Activated B cell treated with CpG ODN at 0.5 μM for 24 hours (primary cell): ENCODE measurements at regions not wholly inside any gene's neighbourhood (a gene's known extent, or its start where the extent isn't known, plus 50 kb on each side); places are given as distances from the start of the nearest gene placed in this dataset.
"Not testable (repeated sequence)": the region's sequence is repeated elsewhere in the genome, so short reads cannot be mapped to it uniquely, and the experiment has no call there.

Experiments used
- ATAC-seq: fragments of 200-7000 bp; cut with Tn5 transposase; one replicate; pipeline ENCODE4 v1.10.0; 2021; ENCODE audit warnings: low read depth, mild to moderate bottlenecking, moderate library complexity
- CTCF ChIA-PET: fragments of 350-600 bp; sonication (Branson Sonifier 250); formaldehyde crosslinking; loops from one replicate; lab custom pipeline; 2021; ENCODE audit warnings: antibody characterized with exemption; lab: Charles Lee
- POLR2A ChIA-PET: fragments of 350-600 bp; sonication (Branson Sonifier 250); formaldehyde crosslinking; loops from one replicate; lab custom pipeline; 2021; ENCODE audit warnings: antibody characterized with exemption; lab: Charles Lee
- DNase-seq: peaks from one replicate; pipeline ENCODE4 v3.0.0; 2022
- H3K27ac Mint-ChIP-seq: one replicate; pipeline ENCODE4 v1.8.0; 2020; ENCODE audit warnings: mixed read lengths
- H3K27me3 Mint-ChIP-seq: one replicate; pipeline ENCODE4 v1.8.0; 2021; ENCODE audit warnings: mixed read lengths
- H3K36me3 Mint-ChIP-seq: one replicate; pipeline ENCODE4 v1.8.0; 2021; ENCODE audit warnings: low read depth, mixed read lengths
- H3K4me1 Mint-ChIP-seq: one replicate; pipeline ENCODE4 v1.8.0; 2021; ENCODE audit warnings: mixed read lengths
- H3K4me3 Mint-ChIP-seq: one replicate; pipeline ENCODE4 v1.8.0; 2020; ENCODE audit warnings: mild to moderate bottlenecking, mixed read lengths
- H3K9me3 Mint-ChIP-seq: one replicate; pipeline ENCODE4 v1.8.0; 2020; ENCODE audit warnings: mixed read lengths
- intact Hi-C: fragments of 100-400 bp; cut with micrococcal nuclease; formaldehyde crosslinking; loops from one replicate; pipeline ENCODE4 v1.15.1; 2024
- TF ChIP-seq, protein P1 (sequence below): fragments of 200-600 bp; IDR thresholded peaks from one replicate; pipeline ENCODE4 v1.8.0; 2022; ENCODE audit warnings: antibody characterized with exemption, mild to moderate bottlenecking

DNA sequence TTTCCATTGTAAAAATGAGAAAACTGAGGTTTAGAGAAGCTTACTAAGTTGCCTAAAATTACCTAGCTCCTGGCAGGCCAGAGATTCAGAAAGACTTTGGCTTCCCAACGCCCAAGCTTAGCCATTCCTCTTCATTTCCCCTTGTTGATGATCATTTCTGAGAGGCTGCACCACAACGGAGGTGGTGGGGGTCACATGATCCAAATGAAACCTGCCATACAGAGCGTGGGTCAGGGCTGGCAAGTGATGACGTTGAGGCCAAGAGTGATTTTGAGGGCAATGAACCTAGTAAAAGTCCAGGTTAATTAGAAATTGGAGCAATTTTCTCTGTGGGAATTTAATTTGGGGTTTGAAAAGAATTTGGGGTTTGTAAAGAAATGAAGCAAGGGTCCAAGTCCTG, 109.9 kb downstream of the TMEM182 start:
- intact Hi-C loops, result no loop called here
- DNase-seq, result no peak
- Mint-ChIP-seq H3K4me3 (no peak overlapping the region), H3K4me1 (no peaks in the 10 kb centered on the region), H3K27me3 (no peaks in the 10 kb centered on the region), H3K36me3 (no peaks in the 10 kb centered on the region), H3K27ac (no peak overlapping the region), H3K9me3 (no peaks in the 10 kb centered on the region)
- CTCF ChIA-PET, result interaction anchor here (1.4 kb wide), 1 partner anchor 31 kb away, joined by 4 read pairs; no protein-coding TSS in a partner anchor
- POLR2A ChIA-PET, result no interaction called here
- ATAC-seq, result no peak
- TF ChIP-seq, protein P1, sequence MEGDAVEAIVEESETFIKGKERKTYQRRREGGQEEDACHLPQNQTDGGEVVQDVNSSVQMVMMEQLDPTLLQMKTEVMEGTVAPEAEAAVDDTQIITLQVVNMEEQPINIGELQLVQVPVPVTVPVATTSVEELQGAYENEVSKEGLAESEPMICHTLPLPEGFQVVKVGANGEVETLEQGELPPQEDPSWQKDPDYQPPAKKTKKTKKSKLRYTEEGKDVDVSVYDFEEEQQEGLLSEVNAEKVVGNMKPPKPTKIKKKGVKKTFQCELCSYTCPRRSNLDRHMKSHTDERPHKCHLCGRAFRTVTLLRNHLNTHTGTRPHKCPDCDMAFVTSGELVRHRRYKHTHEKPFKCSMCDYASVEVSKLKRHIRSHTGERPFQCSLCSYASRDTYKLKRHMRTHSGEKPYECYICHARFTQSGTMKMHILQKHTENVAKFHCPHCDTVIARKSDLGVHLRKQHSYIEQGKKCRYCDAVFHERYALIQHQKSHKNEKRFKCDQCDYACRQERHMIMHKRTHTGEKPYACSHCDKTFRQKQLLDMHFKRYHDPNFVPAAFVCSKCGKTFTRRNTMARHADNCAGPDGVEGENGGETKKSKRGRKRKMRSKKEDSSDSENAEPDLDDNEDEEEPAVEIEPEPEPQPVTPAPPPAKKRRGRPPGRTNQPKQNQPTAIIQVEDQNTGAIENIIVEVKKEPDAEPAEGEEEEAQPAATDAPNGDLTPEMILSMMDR, result no peak

DNA sequence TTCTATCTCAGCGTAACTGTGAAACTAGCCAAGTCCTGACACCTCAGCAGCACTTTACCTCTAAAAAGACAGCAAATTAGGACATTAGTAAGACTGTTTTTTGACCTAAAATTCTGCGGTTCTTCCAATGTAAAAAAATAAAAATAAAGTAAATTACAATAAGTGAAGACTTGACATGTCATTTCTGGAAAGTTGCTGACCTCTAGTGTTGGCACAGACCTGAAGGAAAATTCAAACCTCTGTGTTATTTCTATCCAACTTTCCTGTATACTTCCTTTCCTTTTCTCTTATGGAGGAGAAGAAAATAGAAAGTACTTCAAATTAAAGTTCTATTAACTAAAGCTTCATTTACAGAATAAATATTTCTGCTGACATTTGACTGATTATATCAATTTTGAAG, 110.6 kb downstream of the TMEM182 start:
- TF ChIP-seq, protein P1, result no peak
- intact Hi-C loops, result no loop called here
- ATAC-seq (no peak), DNase-seq (no peak)
- Mint-ChIP-seq H3K27ac (no peak overlapping the region), H3K36me3 (no peaks in the 10 kb centered on the region), H3K9me3 (peaks cover 2% of the 10 kb centered on the region), H3K27me3 (no peaks in the 10 kb centered on the region), H3K4me3 (no peak overlapping the region), H3K4me1 (no peaks in the 10 kb centered on the region)
- ChIA-PET CTCF (interaction anchor here (1.4 kb wide), 1 partner anchor 31 kb away, joined by 4 read pairs; no protein-coding TSS in a partner anchor), POLR2A (no interaction called here)

DNA sequence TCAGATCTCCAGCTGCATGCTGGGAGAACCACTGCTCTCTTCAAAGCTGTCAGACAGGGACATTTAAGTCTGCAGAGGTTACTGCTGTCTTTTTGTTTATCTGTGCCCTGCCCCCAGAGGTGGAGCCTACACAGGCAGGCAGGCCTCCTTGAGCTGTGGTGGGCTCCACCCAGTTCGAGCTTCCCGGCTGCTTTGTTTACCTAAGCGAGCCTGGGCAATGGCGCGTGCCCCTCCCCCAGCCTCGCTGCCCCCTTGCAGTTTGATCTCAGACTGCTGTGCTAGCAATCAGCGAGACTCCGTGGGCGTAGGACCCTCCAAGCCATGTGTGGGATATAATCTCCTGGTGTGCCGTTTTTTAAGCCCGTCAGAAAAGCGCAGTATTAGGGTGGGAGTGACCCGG, 117.7 kb downstream of the TMEM182 start:
- H3K9me3 Mint-ChIP-seq, H3K4me1 Mint-ChIP-seq, CTCF ChIA-PET, ATAC-seq, DNase-seq, intact Hi-C loops, H3K36me3 Mint-ChIP-seq, H3K27ac Mint-ChIP-seq, H3K27me3 Mint-ChIP-seq, H3K4me3 Mint-ChIP-seq, POLR2A ChIA-PET: not testable (repeated sequence)

DNA sequence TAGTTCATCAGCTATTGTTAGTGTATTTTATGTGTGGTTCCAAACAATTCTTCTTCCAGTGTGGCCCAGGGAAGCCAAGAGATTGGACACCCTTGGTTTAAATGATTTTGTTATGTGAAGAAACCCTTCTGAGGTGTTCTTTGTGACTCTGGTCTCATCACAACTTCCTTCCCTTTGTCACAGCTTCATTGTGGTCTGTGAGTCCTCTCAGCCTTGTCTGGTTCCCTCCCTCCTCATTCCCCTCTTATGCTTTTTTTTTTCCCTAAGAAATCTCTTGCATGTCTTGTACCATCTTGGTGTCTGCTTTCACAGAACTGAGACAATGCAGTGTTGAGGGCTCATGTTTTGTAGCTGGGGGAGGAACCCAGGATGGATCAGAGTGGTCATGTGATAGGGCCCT, 118.9 kb downstream of the TMEM182 start:
- Mint-ChIP-seq H3K27me3 (no peaks in the 10 kb centered on the region), H3K9me3 (peaks cover 2% of the 10 kb centered on the region), H3K27ac (no peak overlapping the region), H3K4me1 (no peaks in the 10 kb centered on the region), H3K36me3 (no peaks in the 10 kb centered on the region), H3K4me3 (no peak overlapping the region)
- DNase-seq, result no peak
- TF ChIP-seq, protein P1, result no peak
- ATAC-seq, result no peak
- ChIA-PET POLR2A (no interaction called here), CTCF (no interaction called here)
- intact Hi-C loops, result no loop called here

DNA sequence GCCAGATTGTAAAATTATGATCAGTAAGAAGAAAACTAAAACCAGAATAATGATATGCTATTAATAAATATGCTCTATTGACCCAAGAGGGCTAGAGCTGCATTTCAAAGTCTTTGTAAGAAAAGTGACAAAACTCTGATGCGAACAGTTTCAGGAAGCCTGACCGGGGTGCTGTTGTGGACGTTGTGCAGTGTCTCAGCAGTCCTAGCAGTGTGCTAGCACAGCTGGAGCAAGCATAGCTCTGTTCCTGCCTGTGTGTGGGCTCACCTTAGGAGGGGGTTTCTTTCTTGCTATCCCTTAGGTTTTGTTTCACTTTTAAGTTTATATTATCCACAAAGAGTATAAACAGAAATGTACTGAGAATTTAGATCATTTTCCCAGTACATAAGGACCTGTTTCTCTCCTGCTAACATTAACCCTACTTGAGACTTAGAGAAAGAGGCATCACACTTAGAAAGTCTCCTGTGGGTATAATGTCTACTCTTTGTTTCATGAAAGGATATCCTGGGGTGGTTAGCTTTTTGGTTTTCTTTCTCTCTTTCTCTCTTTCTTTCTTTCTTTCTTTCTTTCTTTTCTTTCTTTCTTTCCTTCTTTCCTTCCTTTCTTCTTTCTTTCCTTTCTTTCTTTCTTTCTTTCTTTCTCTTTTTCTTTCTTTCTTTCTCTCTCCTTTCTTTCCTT, 124.5 kb downstream of the TMEM182 start:
- no peaks in the 10 kb centered on the region for H3K9me3 Mint-ChIP-seq
- ChIA-PET CTCF (no interaction called here), POLR2A (no interaction called here)
- H3K27ac Mint-ChIP-seq, result no peak overlapping the region
- intact Hi-C loops, result no loop called here
- H3K4me3 Mint-ChIP-seq, result no peak overlapping the region
- DNase-seq (no peak), ATAC-seq (no peak)
- peaks cover 4% of the 10 kb centered on the region for H3K27me3 Mint-ChIP-seq
- no peaks in the 10 kb centered on the region for H3K36me3 Mint-ChIP-seq
- TF ChIP-seq, protein P1, result no peak
- H3K4me1 Mint-ChIP-seq, result no peaks in the 10 kb centered on the region

DNA sequence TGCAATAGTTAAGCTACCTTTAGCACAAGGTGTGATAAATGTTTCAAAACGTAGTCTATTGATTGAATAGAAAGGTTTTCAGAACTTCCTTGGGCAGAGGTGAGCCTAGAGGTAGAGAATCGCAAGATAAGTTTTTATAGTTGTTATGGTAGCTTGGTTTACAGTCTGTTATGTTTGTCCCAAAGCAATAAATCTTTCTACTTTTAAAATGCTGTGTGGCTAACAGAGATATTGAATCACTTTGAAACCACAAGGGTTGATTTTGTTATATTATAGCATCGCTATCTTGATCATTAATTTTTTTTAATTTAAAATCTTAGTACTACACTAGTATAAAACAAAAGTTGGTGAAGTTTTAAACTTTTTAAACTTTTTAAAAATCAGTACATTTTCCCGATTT, 126.7 kb downstream of the TMEM182 start:
- DNase-seq (no peak), ATAC-seq (no peak)
- Mint-ChIP-seq H3K4me3 (no peak overlapping the region), H3K4me1 (no peaks in the 10 kb centered on the region), H3K27ac (no peak overlapping the region), H3K27me3 (peaks cover 4% of the 10 kb centered on the region), H3K9me3 (no peaks in the 10 kb centered on the region), H3K36me3 (no peaks in the 10 kb centered on the region)
- POLR2A ChIA-PET, result no interaction called here
- TF ChIP-seq, protein P1, result no peak
- intact Hi-C loops, result no loop called here
- CTCF ChIA-PET, result no interaction called here
